ENCODE measurements at regions not wholly inside any gene's neighbourhood (a gene's known extent, or its start where the extent isn't known, plus 50 kb on each side); places are given as distances from the start of the nearest gene placed in this dataset.

DNA sequence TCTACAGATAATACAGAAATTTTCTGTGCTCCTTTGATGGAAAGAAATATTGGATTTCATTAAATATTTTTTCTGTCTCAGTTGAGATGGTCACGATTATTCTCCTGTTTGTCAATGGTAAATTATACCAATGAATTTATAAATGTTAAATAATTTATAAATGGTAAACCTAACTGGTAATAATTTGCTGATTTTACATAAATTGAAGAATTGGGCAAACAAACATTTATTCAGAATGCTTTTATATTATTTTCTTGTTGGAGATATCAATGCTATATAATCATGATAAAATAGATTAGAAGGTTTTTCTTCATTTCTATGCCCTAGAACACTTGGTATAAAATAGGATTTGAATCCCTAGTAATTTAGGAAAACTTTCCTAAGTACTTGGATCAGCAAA, 597.6 kb upstream of the IGFBP3 start:
- TF ChIP-seq CHD4 (IDR thresholded peaks at IDR 0.05): no peak
- TF ChIP-seq BRCA1 (IDR thresholded peaks at IDR 0.05; ENCODE audit: low read depth, low read length): no peak
- TF ChIP-seq, protein P1, sequence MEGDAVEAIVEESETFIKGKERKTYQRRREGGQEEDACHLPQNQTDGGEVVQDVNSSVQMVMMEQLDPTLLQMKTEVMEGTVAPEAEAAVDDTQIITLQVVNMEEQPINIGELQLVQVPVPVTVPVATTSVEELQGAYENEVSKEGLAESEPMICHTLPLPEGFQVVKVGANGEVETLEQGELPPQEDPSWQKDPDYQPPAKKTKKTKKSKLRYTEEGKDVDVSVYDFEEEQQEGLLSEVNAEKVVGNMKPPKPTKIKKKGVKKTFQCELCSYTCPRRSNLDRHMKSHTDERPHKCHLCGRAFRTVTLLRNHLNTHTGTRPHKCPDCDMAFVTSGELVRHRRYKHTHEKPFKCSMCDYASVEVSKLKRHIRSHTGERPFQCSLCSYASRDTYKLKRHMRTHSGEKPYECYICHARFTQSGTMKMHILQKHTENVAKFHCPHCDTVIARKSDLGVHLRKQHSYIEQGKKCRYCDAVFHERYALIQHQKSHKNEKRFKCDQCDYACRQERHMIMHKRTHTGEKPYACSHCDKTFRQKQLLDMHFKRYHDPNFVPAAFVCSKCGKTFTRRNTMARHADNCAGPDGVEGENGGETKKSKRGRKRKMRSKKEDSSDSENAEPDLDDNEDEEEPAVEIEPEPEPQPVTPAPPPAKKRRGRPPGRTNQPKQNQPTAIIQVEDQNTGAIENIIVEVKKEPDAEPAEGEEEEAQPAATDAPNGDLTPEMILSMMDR (IDR thresholded peaks at IDR 0.05 in 2 of 3, conservative IDR thresholded peaks at IDR 0.05 in 1 of 3; ENCODE audit: control insufficient read depth in 2 of 3, extremely low read depth in 1 of 3, insufficient read depth in 1 of 3, low read depth in 3 of 3, low read length in 3 of 3): no peak
- TF ChIP-seq JUNB (IDR thresholded peaks at IDR 0.05): no peak
- TF ChIP-seq MEF2A (IDR thresholded peaks at IDR 0.05; ENCODE audit: insufficient read depth, low read depth, low read length): no peak
- TF ChIP-seq EZH2 (IDR thresholded peaks at IDR 0.05; ENCODE audit: borderline replicate concordance, control insufficient read depth, low read depth, low read length): no peak
- TF ChIP-seq POLR2A (IDR thresholded peaks at IDR 0.05; ENCODE audit: low read depth, low read length): no peak
- TF ChIP-seq, protein P2, sequence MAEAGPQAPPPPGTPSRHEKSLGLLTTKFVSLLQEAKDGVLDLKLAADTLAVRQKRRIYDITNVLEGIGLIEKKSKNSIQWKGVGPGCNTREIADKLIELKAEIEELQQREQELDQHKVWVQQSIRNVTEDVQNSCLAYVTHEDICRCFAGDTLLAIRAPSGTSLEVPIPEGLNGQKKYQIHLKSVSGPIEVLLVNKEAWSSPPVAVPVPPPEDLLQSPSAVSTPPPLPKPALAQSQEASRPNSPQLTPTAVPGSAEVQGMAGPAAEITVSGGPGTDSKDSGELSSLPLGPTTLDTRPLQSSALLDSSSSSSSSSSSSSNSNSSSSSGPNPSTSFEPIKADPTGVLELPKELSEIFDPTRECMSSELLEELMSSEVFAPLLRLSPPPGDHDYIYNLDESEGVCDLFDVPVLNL (IDR thresholded peaks at IDR 0.05; ENCODE audit: low read depth, low read length): no peak
- TF ChIP-seq SREBF2 (IDR thresholded peaks at IDR 0.05; ENCODE audit: low read length): no peak
- no peak for TF ChIP-seq CHD2 (IDR thresholded peaks at IDR 0.05; ENCODE audit: borderline replicate concordance, low read depth, low read length)
- no peak for TF ChIP-seq GABPA (IDR thresholded peaks at IDR 0.05; ENCODE audit: low read depth)
- TF ChIP-seq TCF12 (IDR thresholded peaks at IDR 0.05; ENCODE audit: low read depth, low read length): no peak
- TF ChIP-seq POLR2AphosphoS5 (IDR thresholded peaks at IDR 0.05; ENCODE audit: low read length): no peak
- no peak for TF ChIP-seq EP300 (IDR thresholded peaks at IDR 0.05; ENCODE audit: borderline replicate concordance in 1 of 2, control insufficient read depth in 1 of 2, low read depth in 2 of 2, low read length in 2 of 2)
